ENCODE measurements at regions not wholly inside any gene's neighbourhood (a gene's known extent, or its start where the extent isn't known, plus 50 kb on each side); places are given as distances from the start of the nearest gene placed in this dataset.
"Not testable (repeated sequence)": the region's sequence is repeated elsewhere in the genome, so short reads cannot be mapped to it uniquely, and the experiment has no call there.

DNA sequence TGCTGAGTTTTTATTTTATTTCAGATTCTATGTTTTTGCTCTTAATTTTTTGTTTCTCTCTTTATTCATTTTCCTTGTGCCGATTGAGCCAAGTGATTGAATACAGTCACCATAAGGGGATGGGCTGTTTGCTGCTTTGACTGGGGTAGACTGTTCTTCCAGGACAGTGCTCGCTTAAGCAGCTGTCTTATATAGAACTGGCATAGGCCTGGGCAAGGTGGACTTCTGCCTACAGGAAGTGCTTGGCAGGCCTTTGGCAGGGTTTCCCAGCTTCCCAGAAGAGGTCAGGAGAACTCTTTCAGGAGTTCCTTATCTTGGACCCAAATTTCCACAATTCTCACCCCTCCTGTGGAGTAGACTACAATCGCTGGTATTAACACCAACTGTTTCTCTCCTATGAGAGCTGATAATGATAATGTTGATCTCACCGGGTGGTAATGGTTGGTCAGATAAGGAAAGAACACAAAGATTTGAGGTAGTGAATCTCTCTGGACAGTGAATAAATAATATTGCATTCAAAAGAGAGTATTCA lies 207.5 kb upstream of the ST6GAL2 start:
- no peak for DNase-seq (ENCODE audit: extremely low read depth, low read depth)

GRCh38 chr2:107094450-107094986 lies 208.6 kb upstream of the ST6GAL2 start:
- no peak for DNase-seq (ENCODE audit: extremely low read depth, low read depth)

- DNase-seq (ENCODE audit: extremely low read depth, low read depth) = no peak
These were observed 216.2 kb upstream of the ST6GAL2 start for GRCh38 chr2:107102176-107102575.

DNA sequence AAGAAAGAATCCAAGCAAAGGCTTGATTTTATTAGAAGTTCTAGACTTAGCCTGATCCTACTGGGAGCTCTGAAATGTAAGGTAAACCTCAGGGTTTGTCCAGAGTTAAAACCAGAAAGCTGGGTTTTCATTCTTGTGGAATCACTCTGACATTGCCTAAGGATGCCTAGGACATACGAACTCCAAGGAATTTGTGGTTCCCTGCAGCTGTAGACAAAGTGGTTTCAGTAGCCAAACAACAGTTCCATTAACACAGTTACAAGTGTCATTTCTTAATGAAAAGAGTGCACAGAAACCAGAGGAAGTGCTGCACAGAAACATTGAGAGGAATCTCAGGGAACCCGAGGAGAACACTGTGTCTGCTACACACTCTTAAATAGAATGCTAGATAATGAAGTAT lies 221.4 kb upstream of the ST6GAL2 start:
- no peak for DNase-seq (ENCODE audit: extremely low read depth, low read depth)

GRCh38 chr2:107108556-107108955 lies 222.6 kb upstream of the ST6GAL2 start:
- DNase-seq (ENCODE audit: extremely low read depth, low read depth) = no peak

- DNase-seq (ENCODE audit: extremely low read depth, low read depth) = no peak
These were observed 225.7 kb upstream of the ST6GAL2 start for GRCh38 chr2:107111623-107112022.

DNA sequence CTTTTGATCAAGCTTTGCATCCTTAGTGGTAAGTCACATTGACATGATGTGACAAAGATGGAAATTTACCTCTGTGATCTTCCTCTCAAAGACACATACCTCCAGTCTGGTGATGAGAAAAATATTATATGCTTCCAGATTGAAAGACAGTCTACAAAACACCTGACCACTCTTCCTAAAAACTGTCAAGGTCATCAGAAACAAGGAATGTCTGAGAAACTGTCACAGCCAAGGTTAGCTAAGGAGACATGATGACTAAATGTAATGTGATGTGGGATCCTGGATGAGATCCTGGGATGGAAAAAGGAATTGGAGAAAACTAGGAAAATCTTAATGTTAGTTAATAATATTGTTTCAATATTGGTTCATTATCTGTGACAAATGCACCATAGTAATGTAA lies 226.6 kb upstream of the ST6GAL2 start:
- DNase-seq (ENCODE audit: extremely low read depth, low read depth) = no peak

- DNase-seq (ENCODE audit: extremely low read depth, low read depth) = no peak
These were observed 242.4 kb upstream of the ST6GAL2 start for GRCh38 chr2:107128381-107128780.

DNA sequence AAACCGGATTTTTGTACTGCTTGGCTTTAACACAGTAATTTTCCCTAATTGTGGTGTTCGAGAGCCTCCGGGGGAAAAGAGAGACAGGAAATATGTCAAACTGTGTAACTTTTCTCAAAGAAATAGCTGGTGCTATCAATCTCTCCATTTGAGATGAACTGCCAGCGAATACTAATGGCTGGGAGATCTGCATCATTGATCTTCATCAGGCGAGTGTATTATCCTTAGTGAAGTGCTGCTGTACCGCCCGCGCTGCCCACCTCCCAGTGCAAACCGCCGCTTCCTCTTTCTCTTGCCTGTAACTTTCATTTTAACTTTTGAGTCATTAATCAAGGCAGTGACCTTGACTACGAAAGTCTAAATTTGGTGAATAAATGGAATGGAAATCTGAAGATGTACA lies 246.1 kb upstream of the ST6GAL2 start:
- DNase-seq (ENCODE audit: extremely low read depth, low read depth) = no peak

DNA sequence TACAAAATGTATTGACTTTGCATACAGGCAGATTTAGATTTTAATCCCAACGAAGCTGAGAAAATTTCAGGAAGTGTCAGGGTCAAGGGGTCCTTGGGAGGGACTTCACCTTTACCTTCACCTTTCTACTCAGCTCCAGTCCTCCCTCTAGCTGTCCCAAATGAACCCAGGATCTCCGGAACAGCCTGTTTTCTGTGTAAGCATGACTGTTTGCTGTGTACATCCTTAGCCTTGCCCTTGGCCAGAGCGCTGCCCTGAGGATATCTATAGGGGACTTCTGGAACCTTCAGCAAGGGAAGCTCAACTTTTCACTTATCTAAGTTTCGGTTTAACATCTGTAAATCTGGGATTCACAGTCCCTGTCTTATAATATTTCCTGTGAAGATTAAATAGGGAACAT lies 246.8 kb upstream of the ST6GAL2 start:
- no peak for DNase-seq (ENCODE audit: extremely low read depth, low read depth)

DNA sequence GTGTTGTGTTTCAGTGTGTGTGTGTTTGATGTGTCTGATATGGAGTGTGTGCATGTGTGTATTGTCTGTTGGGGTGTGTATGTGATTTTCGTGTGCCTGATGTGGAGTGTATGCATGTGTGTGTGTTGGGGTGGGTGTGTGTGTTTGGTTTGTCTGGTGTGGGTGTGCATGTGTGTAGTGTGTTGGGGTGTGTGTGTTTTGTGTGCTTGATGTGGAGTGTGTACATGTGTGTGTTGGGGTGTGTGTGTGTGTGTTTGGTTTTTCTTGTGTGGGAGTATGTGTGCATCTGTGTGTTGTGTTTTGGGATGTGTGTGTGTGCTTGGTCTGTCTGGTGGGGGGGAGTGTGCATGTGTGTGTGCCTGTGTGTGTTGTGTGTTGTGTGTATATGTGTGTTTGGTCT lies 247.4 kb upstream of the ST6GAL2 start:
- no peak for DNase-seq (ENCODE audit: extremely low read depth, low read depth)

DNA sequence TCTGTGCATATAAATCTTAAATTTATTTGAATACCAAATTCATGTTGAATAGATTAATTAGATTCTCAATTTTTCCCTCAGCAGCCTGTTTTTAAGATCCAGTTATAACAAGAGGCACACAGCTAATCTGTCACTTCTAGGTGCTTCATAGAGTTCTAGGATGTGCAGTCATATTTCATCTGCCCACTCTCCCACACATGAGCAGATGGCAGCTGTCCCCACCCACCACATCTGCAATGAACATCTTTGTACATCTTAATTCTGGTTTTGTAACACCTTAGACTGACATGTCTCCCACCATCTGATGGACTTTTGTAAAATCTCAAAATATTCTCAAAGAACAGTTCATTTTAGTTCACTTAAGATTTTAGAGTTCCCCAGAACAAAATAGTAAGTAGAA lies 250.8 kb upstream of the ST6GAL2 start:
- no peak for DNase-seq (ENCODE audit: extremely low read depth, low read depth)

DNA sequence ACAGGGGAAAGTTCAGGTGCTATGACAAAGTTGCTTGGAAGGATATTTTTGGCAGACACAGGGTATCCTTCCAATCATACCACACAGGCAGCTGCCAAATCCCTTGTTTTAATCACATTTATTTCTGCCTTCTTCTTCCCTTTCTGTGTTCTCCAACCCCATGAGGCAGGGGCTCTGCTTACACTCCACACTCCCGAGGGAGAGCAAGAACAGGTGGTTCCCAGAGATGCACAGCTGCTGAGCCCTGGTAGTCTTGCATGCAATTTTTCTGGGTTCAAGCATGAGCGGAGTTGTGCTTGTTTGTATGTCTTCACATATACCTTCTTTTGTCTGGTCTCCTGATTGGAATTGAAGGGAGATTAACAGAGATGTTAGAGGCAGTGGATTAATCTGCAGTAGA lies 251.7 kb upstream of the ST6GAL2 start:
- DNase-seq (ENCODE audit: extremely low read depth, low read depth) = no peak

- DNase-seq (ENCODE audit: extremely low read depth, low read depth) = no peak
These were observed 260.2 kb upstream of the ST6GAL2 start for GRCh38 chr2:107146181-107146580.

DNA sequence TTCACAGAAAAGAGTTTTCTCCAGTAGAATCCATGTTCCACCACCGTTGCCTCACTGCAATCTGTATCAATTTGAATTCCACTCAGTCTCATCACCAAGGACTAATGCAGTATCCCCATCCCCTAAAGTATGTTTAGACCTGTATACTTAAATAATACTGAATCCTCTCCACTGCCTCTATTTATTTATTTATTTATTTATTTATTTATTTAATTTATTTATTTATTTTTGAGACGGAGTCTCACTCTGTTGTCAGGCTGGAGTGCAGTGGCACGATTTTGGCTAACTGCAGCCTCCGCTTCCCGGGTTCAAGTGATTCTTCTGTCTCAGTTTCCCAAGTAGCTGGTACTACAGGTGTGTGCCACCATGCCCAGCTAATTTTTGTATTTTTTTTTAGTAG lies 260.7 kb upstream of the ST6GAL2 start:
- DNase-seq (ENCODE audit: extremely low read depth, low read depth) = not testable (repeated sequence)

DNA sequence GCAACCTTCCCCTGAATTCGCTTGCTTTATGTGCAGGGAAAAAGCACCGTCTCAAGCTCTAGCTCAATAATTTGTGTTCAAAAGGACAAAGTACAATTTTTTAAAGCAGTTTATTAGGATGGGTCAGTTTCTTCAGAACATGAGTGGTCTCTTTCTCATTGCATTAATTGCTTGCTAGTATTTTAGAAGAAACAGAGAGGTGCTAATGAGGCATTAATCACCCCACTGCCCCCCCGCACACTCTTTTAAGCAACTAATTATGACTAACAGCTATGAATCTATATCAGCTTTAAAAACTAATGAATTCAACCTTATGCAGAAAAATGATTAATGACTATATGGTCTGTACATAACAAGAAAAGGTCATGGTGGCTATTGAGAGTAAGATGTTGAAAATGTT lies 262.1 kb upstream of the ST6GAL2 start:
- no peak for DNase-seq (ENCODE audit: extremely low read depth, low read depth)

GRCh38 chr2:107148496-107148895 lies 262.5 kb upstream of the ST6GAL2 start:
- DNase-seq (ENCODE audit: extremely low read depth, low read depth) = no peak

DNA sequence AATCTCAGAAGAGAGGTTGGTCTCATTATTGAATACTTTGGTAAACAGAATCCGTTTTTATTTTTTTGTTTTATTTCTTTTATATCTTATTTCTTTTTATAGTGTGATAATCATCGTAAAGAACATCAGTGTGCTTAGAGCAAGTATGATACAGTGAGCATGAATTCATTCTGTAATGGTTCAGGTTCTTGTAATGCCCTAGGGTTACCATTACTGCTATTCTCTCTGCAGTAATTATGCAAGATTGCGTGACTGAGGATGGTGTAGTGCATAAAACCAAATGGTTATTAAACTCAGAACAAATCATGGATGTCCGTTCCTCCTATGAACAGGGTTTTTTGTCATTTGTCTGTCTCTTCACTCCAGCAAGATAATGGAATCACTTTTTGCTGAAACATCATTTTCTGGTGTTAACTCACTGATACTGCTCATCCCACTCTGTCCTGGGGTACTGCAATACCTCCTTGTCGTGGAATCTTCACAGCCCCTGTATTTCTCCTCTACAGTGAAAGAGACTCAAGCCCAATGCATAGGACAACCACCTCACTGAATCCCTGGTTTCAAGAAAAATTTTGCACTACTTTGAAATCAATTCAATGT lies 274.8 kb upstream of the ST6GAL2 start:
- DNase-seq (ENCODE audit: extremely low read depth, low read depth) = no peak

- DNase-seq (ENCODE audit: extremely low read depth, low read depth) = no peak
These were observed 282.2 kb upstream of the ST6GAL2 start for GRCh38 chr2:107168141-107168540.

- DNase-seq (ENCODE audit: extremely low read depth, low read depth) = no peak
These were observed 288.2 kb upstream of the ST6GAL2 start for GRCh38 chr2:107174171-107174570.

DNA sequence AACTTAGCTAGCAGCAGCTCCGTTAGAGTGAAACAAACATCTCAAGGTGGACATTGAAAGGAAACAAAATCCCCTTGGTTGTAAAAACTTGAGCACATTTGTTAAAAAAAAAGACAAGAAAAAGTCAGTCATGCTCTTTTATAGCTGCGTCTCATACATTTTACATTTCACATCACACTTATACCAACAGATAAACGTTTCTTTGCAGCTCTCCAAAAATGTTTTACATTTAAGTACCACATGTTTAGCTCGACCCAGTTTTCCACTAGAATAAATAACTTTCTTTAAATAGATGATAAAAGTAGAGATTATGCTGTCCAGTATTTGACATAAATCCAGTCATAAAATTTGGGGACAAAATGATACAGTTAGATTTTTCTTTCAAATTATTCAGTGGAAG lies 297.0 kb upstream of the ST6GAL2 start:
- no peak for DNase-seq (ENCODE audit: extremely low read depth, low read depth)

DNA sequence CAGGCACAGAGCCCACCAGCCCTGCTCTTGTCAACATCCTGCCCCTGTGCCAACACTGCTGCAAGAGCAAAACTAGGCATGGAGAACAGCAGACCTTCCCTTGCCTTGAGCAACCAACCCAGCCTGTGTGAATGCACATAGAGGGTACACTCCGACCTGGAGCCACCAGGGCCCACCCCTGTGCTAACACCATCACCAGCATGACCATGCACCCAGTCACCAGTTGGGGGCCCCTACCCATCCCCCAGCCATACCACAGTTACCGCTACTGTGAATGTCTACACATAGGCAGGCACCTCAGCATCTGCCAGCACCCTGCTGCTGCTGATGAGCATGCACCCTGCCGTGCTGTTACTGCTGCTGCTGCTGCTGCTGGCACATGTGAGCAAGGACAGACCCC lies 301.9 kb upstream of the ST6GAL2 start:
- no peak for DNase-seq (ENCODE audit: extremely low read depth, low read depth)

DNA sequence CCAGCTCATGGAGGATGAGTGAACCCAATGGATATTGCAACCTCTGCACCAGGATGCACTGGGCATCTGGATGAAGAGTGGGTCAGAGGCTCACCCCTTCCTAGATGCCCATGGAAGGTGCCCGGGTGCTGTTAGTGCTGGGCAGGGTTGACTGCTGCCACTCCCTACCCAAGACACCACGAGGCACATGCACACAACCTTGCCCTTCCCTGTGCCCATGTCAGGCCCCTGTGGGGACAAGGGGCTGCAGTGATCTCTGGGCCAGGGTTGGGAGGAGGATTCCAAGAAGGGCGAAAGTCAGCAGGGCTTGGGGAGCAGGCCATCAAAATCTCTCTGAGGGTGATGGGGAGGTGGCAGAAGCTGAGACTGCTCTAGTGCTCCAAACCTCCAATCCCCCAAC lies 309.7 kb upstream of the ST6GAL2 start:
- no peak for DNase-seq (ENCODE audit: extremely low read depth, low read depth)
